Spleen (tissue), 11 donors: ENCODE measurements at regions not wholly inside any gene's neighbourhood (a gene's known extent, or its start where the extent isn't known, plus 50 kb on each side); places are given as distances from the start of the nearest gene placed in this dataset.

Experiments used
- DNase-seq: peaks from one replicate; pipeline ENCODE4 v3.0.0-alpha.2; 2020
- H3K27ac ChIP-seq, 8 donors: fragments of 200-600 bp; sonication (generic) in 7 of 8; 1 replicate in 4 of 8; 2 replicates in 4 of 8; pipeline versions ENCODE4 v1.5.0 to v1.8.0; 2016 to 2021; ENCODE audit warnings: inconsistent platforms in 4 of 8, mild to moderate bottlenecking in 4 of 8, moderate library complexity in 1 of 8
- H3K27me3 ChIP-seq, 7 donors: fragments of 200-600 bp; sonication (generic) in 6 of 7; replicated peaks in 1 of 7; 1 replicate in 4 of 7; 2 replicates in 3 of 7; pipeline versions ENCODE4 v1.5.0 to v1.8.0; 2016 to 2021; ENCODE audit warnings: inconsistent platforms in 3 of 7, mild to moderate bottlenecking in 1 of 7
- H3K36me3 ChIP-seq, 6 donors: fragments of 200-600 bp; sonication (generic) in 5 of 6; 1 replicate in 4 of 6; 2 replicates in 2 of 6; pipeline versions ENCODE4 v1.5.0 to v1.8.0; 2016 to 2021; ENCODE audit warnings: inconsistent platforms in 2 of 6
- H3K4me1 ChIP-seq, 6 donors: fragments of 200-600 bp; sonication (generic) in 5 of 6; 1 replicate in 3 of 6; 2 replicates in 3 of 6; pipeline versions ENCODE4 v1.5.0 to v1.8.0; 2016 to 2021; ENCODE audit warnings: inconsistent platforms in 3 of 6
- H3K4me3 ChIP-seq, 8 donors: fragments of 200-600 bp; sonication (generic) in 7 of 8; 1 replicate in 4 of 8; 2 replicates in 4 of 8; pipeline versions ENCODE4 v1.5.0 to v1.8.0; 2016 to 2021; ENCODE audit warnings: inconsistent platforms in 4 of 8, mild to moderate bottlenecking in 4 of 8, moderate library complexity in 2 of 8
- H3K9me3 ChIP-seq, 8 donors: fragments of 200-600 bp; sonication (generic) in 7 of 8; 1 replicate in 4 of 8; 2 replicates in 4 of 8; pipeline versions ENCODE4 v1.5.0 to v1.8.0; 2016 to 2021; ENCODE audit warnings: inconsistent platforms in 4 of 8
- POLR2A ChIP-seq, 3 donors: fragments of 450-650 bp; IDR thresholded peaks; one replicate each; pipeline ENCODE4 v1.5.1; 2017; ENCODE audit warnings: antibody characterized with exemption in 3 of 3, mild to moderate bottlenecking in 1 of 3
- POLR2AphosphoS5 ChIP-seq, 3 donors: sonication (generic); formaldehyde crosslinking; IDR thresholded peaks; one replicate each; pipeline ENCODE4 v1.5.1; 2017; ENCODE audit warnings: antibody characterized with exemption in 3 of 3
- WGBS, 5 donors: extraction: QIAGEN DNeasy Blood & Tissue Kit in 3 of 5; methylation state at CpG; one replicate each; pipeline versions ENCODE4 v1.1.5 to v1.1.7; 2013 to 2018; 5-methylcytosine and 5-hydroxymethylcytosine counted together
- intact Hi-C: fragments of 100-400 bp; cut with DNase I; formaldehyde crosslinking; loops from one replicate; pipeline ENCODE4 v1.15.0; 2023; ENCODE audit warnings: low total_unique reads
- TF ChIP-seq, protein P1 (sequence below), 11 experiments: fragments of 200-600 bp in 7 of 11; fragments of 450-650 bp in 4 of 11; sonication (generic) in 4 of 11; IDR thresholded peaks in 8 of 11; conservative IDR thresholded peaks in 3 of 11; 1 replicate in 7 of 11; 2 replicates in 4 of 11; pipeline versions ENCODE4 v1.4.0 to v1.8.0; 2016 to 2021; ENCODE audit warnings: antibody characterized with exemption in 11 of 11, inconsistent platforms in 4 of 11, mild to moderate bottlenecking in 1 of 11
- donor health status: healthy with polysubstance abuse.
- donor health status: DM: no; HTN: no; CAD: no; lungs with moderate emphysema.
- donor health status: DM: no; HTN: no; CAD: no.
- donor health status: Bipolar disorder and iron deficiency.
- donor health status: healthy.
- donor health status: DM: no; HTN: no; CAD: no.
- donor health status: DM: yes; HTN: yes; CAD: no.

DNA sequence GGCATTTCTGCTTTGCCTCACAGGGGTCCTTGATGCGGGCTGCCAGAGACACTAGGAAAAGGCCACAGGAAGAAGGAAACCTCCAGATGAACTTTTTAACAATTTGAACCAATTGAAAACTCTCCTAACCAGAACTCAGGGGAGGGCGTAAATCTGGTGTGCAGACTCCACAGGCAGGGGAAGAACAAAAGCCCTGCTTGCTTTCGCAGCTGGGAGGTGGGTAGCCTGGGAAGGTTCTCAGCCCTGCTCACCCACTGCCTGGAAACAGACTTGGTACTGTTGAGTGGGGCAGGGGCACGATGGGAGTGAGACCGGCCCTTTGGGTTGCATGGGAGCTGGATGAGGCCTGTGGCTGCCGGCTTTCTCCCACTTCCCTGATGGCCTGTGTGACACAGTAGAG lies 237.8 kb upstream of the TLE4 start:
- no peak for DNase-seq
- Histone ChIP-seq H3K4me3 (no peak overlapping the region), H3K27me3 (no peaks in the 10 kb centered on the region), H3K4me1 (no peaks in the 10 kb centered on the region), H3K36me3 (no peaks in the 10 kb centered on the region), H3K9me3 (peaks cover 0 to 31% (median 21%) of the 10 kb centered on the region in 8 donors), H3K27ac (no peak overlapping the region)
- intact Hi-C loops = no loop called here
- 91 to 96% (median 92%) methylated on average over 5 to 6 of the region's 6 CpGs for WGBS, 5 donors
- TF ChIP-seq POLR2A (IDR thresholded peaks at IDR 0.05) (no peak), POLR2AphosphoS5 (IDR thresholded peaks at IDR 0.05) (no peak)
- TF ChIP-seq, protein P1, sequence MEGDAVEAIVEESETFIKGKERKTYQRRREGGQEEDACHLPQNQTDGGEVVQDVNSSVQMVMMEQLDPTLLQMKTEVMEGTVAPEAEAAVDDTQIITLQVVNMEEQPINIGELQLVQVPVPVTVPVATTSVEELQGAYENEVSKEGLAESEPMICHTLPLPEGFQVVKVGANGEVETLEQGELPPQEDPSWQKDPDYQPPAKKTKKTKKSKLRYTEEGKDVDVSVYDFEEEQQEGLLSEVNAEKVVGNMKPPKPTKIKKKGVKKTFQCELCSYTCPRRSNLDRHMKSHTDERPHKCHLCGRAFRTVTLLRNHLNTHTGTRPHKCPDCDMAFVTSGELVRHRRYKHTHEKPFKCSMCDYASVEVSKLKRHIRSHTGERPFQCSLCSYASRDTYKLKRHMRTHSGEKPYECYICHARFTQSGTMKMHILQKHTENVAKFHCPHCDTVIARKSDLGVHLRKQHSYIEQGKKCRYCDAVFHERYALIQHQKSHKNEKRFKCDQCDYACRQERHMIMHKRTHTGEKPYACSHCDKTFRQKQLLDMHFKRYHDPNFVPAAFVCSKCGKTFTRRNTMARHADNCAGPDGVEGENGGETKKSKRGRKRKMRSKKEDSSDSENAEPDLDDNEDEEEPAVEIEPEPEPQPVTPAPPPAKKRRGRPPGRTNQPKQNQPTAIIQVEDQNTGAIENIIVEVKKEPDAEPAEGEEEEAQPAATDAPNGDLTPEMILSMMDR (IDR thresholded peaks at IDR 0.05 in 8 of 11, conservative IDR thresholded peaks at IDR 0.05 in 3 of 11) = no peak

DNA sequence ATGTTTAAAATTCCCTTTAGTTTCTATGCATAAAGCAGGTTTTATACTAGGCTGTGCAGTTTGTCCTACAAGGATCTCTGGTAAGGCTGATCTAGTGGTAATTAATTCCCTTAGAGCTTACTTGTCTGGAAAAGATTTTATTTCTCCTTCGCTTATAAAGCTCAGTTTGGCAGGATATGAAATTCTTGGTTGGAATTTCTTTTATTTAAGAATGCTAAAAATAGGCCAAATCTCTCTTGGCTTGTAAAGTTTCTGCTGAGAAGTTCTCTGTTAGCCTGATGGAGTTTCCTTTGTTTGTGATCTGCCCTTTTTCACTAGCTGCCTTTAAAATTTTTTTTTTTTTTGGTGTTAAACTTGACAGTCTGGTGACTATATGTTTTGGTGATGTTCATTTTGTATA lies 237.1 kb upstream of the TLE4 start:
- TF ChIP-seq POLR2AphosphoS5 (IDR thresholded peaks at IDR 0.05) = no peak
- TF ChIP-seq POLR2A (IDR thresholded peaks at IDR 0.05) = no peak
- TF ChIP-seq, protein P1 (IDR thresholded peaks at IDR 0.05 in 8 of 11, conservative IDR thresholded peaks at IDR 0.05 in 3 of 11) = no peak
- Histone ChIP-seq H3K27me3 (no peaks in the 10 kb centered on the region), H3K9me3 (peaks cover 0 to 31% (median 21%) of the 10 kb centered on the region in 8 donors), H3K27ac (no peak overlapping the region), H3K4me3 (no peak overlapping the region), H3K36me3 (no peaks in the 10 kb centered on the region), H3K4me1 (no peaks in the 10 kb centered on the region)
- no peak for DNase-seq
- 87 to 95% (median 91%) methylated on average over 1 of the region's 1 CpG for WGBS, 5 donors
- intact Hi-C loops = no loop called here

DNA sequence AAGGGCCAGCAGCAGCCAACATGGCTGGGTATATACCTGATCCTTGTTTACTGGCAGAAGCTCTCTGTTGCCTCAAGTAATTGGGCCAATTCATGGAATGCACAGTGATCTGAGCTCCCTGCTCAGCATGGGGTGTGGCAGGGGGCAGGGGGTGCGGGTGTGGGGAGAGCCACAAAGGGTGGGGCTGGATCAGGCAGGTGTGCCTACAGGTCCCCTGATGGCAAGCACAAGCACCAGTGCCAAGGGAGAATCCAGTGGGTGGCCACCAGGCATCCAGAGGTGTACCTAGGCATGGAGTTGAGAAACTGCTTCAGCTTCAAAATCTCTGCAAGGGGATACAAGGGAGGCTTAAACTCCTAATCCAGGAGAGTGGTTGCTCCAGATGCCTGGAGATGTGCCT lies 235.8 kb upstream of the TLE4 start:
- TF ChIP-seq POLR2AphosphoS5 (IDR thresholded peaks at IDR 0.05) = no peak
- TF ChIP-seq, protein P1 (IDR thresholded peaks at IDR 0.05 in 8 of 11, conservative IDR thresholded peaks at IDR 0.05 in 3 of 11) = no peak
- no peak for TF ChIP-seq POLR2A (IDR thresholded peaks at IDR 0.05)
- Histone ChIP-seq H3K36me3 (no peaks in the 10 kb centered on the region), H3K4me1 (no peaks in the 10 kb centered on the region), H3K27ac (no peak overlapping the region), H3K27me3 (no peaks in the 10 kb centered on the region), H3K9me3 (peaks cover 0 to 31% (median 21%) of the 10 kb centered on the region in 8 donors), H3K4me3 (no peak overlapping the region)
- 74 to 100% (median 89%) methylated on average over 1 of the region's 1 CpG for WGBS, 5 donors
- DNase-seq = peak; percentile 52
- intact Hi-C loops = no loop called here

DNA sequence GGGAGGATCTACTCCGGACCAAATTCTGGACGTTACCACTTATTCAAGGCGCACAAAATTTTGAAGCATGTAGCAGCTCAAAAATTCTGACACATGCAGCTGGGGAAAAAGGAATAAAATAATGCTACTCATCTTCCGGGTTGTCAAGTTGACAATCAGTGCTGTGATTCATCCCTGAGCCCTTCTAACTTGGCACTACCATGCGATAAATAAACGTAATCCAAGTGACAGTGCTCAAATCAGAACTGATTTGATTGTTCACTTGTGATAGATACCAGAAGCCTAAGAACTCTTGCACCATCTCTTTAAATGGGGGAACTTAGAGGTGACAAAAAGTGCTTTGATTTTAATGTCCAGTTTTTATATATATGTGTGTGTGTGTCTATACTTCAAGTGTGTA lies 230.2 kb upstream of the TLE4 start:
- no peak overlapping the region for H3K27ac ChIP-seq
- TF ChIP-seq, protein P1 (IDR thresholded peaks at IDR 0.05 in 8 of 11, conservative IDR thresholded peaks at IDR 0.05 in 3 of 11) = no peak
- TF ChIP-seq POLR2AphosphoS5 (IDR thresholded peaks at IDR 0.05) (no peak), POLR2A (IDR thresholded peaks at IDR 0.05) (no peak)
- H3K36me3 ChIP-seq = no peaks in the 10 kb centered on the region
- no peak overlapping the region for H3K4me3 ChIP-seq
- 92 to 94% (median 93%) methylated on average over 6 of the region's 6 CpGs for WGBS, 5 donors
- no peaks in the 10 kb centered on the region for H3K27me3 ChIP-seq
- intact Hi-C loops = no loop called here
- no peak for DNase-seq
- H3K9me3 ChIP-seq = peaks cover 0 to 12% (median 8%) of the 10 kb centered on the region in 8 donors
- H3K4me1 ChIP-seq = no peaks in the 10 kb centered on the region
